ENCODE measurements at regions not wholly inside any gene's neighbourhood (a gene's known extent, or its start where the extent isn't known, plus 50 kb on each side); places are given as distances from the start of the nearest gene placed in this dataset.
"Not testable (repeated sequence)": the region's sequence is repeated elsewhere in the genome, so short reads cannot be mapped to it uniquely, and the experiment has no call there.

DNA sequence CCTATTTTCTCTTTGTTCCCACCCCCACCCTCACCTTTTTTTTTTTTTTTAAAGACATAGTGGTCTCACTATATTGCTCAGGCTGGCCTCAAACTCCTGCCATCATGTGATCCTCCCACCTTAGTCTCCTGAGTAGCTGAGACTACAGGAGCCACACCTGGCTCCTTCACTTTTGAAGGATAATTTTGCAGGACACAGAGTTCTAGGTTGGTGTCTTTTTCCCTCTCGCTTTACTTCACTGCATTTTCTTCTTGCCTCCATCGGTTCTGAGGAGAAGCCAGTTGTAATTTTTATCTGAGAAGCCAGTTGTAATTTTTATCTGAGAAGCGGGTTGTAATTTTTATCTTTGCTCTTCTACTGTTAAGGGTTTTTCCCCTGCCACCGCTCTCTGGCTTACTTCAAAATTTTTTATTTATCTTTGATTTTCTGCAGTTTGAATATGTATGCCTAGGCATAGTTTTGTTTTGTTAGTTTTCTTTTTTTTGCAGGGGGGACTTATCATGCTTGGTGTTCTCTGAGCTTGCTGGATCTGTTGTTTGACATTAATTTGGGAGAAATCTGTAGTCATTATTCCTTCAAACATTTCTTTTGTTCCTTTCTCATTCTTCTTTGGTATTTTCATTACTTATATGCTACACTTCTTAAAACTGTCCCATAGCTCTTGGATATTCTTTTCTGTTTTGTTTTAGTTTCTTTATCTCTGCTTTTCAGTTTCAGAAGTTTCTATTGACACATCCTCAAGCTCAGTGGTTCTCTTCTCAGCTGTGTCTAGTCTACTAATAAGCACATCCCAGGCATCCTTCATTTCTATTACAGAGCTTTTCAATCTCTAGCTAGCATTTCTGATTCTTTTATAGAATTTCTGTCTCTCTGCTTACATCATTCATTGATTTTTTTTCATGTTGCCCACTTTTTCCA lies 148.2 kb upstream of the CHD1 start:
- in situ Hi-C loops (cut with HindIII; ENCODE audit: low sequenced_read_pairs) = no loop called here

DNA sequence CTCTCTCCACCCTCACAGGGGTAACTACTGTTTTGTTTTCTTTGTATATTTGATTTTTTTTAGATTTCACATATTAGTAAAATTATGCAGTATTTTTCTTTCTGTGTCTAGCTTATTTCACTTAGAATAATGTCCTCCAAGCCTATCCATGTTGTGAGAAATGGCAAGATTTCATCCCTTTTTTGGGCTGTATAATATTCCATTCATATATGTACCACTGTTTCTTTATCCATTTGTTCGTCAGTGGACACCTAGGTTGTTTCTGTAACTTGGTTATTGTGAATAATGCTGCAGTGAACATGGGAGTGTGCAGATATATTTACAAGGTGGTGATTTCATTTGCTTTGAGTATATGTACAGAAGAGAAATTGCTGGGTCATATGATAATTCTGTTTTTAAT lies 144.0 kb upstream of the CHD1 start:
- in situ Hi-C loops (cut with HindIII; ENCODE audit: low sequenced_read_pairs) = no loop called here
- DNase-seq (ENCODE audit: low spot score) = no peak

More for the DNA sequence above, 148.2 kb upstream of the CHD1 start:
- no peak for DNase-seq (ENCODE audit: low spot score)

DNA sequence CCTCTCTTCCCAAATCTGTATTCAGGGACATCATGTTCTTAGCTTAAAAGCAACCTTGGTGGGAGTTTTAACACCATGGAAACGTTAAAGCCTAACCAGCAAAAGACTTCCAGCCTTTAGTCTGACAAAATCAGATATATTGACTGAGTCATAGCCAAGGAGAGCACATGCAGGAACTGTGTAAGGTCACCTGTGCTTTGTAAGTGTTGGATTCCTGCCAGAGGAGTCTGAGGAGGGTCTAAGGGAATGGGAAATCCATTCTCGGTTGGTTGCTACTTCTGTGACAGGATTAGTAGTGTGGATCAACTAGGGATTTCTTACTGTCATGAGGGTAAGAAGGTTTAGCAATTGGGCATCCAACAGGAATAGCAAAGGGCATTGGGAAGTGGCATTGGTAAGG lies 142.0 kb upstream of the CHD1 start:
- DNase-seq (ENCODE audit: low spot score) = no peak
- in situ Hi-C loops (cut with HindIII; ENCODE audit: low sequenced_read_pairs) = no loop called here

DNA sequence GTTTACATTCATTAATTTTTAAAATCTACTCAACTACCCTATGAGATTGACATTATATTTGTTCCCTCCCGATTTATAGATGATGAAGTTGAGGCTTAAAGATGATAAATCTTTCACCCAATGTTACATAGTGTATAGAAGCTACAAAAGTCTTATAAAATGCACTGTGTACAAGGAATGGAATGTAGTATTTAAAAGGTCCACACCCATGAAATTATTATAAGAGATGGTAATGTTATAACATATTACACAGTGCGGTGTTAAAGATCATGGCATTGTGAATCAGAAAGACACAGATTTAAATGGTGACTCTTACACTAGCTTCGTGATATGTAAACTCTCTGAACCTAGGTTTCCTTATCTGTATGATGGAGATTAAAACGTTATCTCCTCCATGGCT lies 141.6 kb upstream of the CHD1 start:
- DNase-seq (ENCODE audit: low spot score) = no peak
- in situ Hi-C loops (cut with HindIII; ENCODE audit: low sequenced_read_pairs) = no loop called here

DNA sequence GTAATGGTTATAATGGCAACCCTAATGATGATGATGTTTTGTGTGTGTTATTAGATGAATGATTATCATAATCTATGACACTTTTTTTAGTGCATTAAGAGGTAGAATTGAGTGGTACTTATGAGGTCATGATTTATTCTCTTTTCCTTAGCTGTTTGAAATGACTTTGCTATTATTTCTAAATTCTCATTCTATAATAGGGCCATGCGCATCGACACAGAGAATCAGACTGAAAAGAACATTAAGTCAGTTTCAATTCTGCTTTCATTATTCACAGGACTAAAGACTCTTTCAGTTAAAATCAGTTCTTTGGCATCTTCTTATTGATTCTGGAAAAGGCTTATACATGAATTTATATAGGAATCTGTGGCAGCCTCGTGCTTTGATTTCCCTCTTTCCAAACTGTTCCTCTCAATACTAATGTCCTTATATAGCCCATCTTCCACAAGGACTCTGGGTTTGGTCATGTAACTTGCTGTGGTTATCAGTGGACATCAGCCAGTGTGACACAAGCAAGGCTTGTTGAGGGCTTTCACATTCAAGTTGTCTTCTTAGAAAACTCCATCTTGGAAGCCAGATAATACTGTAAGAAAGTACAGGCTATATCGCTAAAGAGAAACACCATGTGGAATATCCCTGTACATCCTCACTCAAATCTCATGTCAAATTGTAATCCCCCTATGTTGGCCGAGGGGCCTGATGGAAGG lies 140.3 kb upstream of the CHD1 start:
- DNase-seq (ENCODE audit: low spot score) = no peak
- in situ Hi-C loops (cut with HindIII; ENCODE audit: low sequenced_read_pairs) = no loop called here

DNA sequence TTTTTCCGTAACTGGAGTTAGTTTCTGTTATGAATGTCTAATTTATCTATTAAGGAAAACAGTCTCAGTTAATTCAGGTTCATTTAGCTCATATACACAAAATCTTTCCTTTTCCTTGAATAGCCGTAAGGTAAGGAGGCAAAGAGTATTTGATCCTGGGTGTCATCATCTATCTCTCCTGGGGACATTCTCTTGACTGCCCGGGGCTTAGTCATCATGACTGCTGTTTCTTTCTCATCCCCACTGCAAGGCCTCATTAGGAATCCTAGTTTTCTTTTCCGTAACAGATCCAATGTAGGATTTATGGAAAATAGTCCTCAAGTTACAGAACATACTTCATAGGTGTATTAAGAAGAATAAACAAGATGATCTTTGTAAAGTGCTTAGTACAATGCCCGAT lies 134.9 kb upstream of the CHD1 start:
- DNase-seq (ENCODE audit: low spot score) = no peak
- in situ Hi-C loops (cut with HindIII; ENCODE audit: low sequenced_read_pairs) = no loop called here

DNA sequence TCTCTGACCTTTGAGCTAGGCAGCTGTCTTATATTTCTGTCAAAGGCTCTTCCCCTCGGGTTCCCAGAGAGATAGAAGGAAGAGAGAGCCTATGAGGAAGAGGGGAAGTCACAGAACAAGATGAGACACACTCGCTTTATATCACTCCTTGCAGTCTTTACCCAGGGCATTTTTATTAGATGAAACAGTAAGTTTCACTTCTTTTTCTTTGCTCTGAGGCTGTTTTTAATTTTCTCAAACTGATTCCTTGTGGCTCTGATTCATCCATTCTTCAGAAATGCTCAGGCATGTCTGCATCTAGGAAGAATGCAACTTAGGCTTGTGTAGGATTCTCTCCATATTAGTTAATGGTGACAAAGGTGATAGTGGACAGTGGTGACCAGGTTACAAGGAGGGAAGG lies 132.9 kb upstream of the CHD1 start:
- DNase-seq (ENCODE audit: low spot score) = no peak

DNA sequence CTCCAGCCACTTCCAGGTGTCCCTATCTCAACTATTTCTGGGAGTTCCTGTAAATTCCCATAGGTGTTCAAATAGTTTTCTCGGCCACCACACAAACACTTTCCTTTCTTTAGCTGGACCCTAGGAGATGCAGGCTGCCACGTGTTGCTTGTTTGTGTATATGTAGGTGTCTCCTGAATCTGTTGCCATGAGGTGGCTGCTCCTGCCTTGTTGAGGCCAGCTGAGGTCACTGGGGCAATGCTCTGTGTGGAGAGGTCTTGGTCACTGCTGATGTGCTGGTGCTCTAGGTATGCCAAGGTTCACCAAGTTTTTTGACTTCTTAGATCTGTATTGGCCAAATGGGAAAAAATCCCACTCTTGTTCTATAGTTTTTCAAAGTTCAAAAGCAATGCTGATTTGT lies 132.5 kb upstream of the CHD1 start:
- in situ Hi-C loops (cut with HindIII; ENCODE audit: low sequenced_read_pairs) = no loop called here
- DNase-seq (ENCODE audit: low spot score) = no peak

More for the DNA sequence above, 132.9 kb upstream of the CHD1 start:
- in situ Hi-C loops (cut with HindIII; ENCODE audit: low sequenced_read_pairs) = no loop called here

DNA sequence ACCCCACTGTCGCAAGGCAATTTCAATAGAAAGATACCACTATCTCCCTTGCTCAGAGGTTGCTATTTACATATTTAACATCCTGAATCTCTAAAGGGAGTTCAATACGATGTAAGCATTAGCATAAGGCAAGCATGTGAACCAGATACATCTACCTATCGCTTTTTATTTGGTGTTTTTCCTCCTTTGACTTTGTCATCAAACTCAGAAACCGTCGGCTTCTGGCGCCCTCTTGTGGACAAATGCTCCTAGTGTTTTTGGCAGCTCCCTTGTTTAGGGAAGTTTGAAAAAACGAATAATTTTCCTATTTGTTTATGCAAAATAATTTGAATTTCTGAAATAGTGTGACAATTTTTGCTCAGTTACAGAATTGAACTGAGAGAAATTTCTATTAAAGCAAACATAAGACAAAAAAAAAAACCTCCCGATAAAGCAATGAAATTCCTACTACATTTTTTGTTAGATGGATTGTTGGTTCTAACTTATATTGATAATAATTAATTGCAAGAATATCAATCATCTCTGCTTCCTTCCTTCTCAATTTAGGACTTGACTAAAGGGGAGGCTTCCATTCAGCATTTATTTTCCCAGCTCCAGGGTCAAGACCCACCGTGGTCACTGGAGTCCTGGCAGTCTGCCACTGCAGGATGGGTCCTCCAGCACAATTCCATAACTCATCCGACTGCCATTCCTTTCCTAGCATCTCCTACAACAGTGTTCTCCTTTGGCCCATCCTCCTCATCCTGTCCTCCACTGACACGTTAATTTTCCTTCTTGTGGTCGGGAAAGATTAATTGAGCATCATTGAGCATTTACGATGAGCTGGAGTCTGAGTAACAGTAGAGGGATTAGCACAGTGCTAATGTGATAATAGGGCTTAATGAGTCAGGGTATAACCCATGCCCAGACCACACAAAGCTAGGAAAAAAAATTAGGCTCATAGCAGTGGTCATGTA lies 131.8 kb upstream of the CHD1 start:
- in situ Hi-C loops (cut with HindIII; ENCODE audit: low sequenced_read_pairs) = no loop called here
- peak; percentile 74 for DNase-seq (ENCODE audit: low spot score)

DNA sequence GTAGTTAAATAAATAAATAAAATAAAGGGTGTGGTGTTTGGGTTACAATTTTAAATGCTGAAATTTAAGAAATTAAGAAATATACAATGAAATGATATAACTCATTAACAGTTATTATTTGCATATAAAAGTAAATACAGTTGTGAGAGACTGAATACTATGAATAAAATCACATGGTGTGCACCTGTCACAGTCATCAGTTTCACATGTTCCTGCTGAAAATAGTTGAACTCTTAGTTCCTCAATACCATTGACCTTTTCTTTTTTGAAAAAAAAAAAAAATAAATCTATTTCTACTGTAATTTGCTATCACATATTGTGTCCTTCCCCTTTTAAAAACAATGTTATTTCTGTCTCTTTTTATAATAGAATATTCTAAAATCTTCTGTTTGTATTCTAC lies 130.9 kb upstream of the CHD1 start:
- in situ Hi-C loops (cut with HindIII; ENCODE audit: low sequenced_read_pairs) = no loop called here
- DNase-seq (ENCODE audit: low spot score) = no peak

DNA sequence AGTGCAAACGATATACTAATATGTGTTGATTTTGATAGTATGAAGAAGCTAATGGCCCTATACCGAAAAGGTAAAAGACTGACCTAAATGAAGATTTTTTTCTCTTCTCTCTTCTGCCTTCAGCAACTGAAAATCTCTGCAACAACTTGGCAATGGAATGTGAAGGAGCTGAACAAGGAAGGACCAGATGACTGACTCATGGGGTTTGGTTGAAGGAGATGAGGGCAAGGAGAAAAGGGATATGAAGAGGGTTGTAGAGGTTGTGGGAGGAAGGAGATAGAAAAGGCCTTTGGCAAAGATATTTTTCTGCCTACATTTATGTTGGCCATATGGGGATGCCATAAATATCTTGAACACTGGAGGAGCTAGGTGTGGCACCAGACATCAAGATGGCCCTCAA lies 129.7 kb upstream of the CHD1 start:
- in situ Hi-C loops (cut with HindIII; ENCODE audit: low sequenced_read_pairs) = no loop called here
- DNase-seq (ENCODE audit: low spot score) = no peak

DNA sequence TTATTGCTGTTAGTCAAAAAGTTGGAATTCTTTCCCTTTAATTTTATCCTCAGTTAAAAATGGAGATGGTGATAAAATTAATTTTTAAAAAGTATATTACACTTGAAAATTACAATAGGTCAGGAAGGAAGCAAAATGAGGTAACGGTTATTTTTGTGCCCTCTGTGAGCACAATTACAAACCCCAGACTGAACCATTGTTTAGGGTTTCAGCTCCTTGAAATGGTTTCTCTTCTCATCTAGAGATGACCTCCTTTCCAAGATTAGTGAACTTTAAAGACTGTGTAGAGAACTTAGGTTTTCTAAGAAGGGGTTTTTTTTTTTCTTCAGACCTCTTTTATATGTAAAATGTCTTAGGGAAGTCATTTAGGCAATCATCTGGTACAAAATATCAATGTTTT lies 126.2 kb upstream of the CHD1 start:
- in situ Hi-C loops (cut with HindIII; ENCODE audit: low sequenced_read_pairs) = no loop called here
- no peak for DNase-seq (ENCODE audit: low spot score)

DNA sequence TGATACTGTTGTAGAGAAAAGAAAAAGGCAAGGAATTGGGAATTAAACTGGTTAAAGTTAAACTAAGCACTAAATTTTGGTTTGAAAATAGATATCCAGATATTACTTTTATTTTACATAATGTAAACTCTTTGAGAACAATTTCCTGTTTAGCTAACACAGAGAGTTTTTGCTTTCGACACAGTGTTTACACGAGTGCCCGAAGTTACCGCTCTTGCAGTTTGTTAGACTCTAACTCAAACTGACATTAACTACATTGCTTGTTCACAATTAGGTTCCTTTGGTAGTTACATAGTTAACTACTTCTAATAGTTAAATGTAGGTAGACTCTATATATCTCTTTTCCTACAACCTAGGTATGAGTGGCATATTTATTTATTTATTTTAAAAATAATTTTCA lies 117.1 kb upstream of the CHD1 start:
- DNase-seq (ENCODE audit: low spot score) = no peak
- in situ Hi-C loops (cut with HindIII; ENCODE audit: low sequenced_read_pairs) = no loop called here

DNA sequence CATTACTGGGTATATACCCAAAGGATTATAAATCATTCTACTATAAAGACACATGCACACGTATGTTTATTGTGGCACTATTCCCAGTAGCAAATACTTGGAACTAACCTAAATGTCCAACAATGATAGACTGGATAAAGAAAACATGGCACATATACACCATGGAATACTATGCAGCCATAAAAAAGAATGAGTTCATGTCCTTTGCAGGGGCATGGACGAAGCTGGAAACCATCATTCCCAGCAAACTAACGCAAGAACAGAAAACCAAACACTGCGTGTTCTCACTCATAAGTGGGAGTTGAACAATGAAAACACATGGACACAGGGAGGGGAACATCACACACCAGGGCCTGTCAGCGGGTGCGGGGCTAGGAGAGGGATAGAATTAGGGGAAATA lies 114.5 kb upstream of the CHD1 start:
- in situ Hi-C loops (cut with HindIII; ENCODE audit: low sequenced_read_pairs); DNase-seq (ENCODE audit: low spot score): not testable (repeated sequence)

DNA sequence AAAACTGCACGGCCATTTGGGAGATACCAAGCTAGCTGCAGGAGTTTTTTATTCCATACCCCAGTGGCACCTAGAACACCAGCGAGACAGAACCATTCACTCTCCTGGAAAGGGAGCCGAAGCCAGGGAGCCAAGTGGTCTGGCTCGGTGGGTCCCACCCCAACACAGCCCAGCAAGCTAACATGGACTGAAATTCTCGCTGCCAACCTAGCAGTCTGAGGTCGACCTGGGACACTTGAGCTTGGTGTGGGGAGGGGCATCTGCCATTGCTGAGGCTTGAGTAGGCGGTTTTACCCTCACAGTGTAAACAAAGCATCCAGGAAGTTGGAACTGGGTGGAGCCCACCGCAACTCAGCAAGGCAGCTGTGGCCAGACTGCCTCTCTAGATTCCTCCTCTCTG lies 108.9 kb upstream of the CHD1 start:
- in situ Hi-C loops (cut with HindIII; ENCODE audit: low sequenced_read_pairs) = no loop called here
- DNase-seq (ENCODE audit: low spot score) = no peak

DNA sequence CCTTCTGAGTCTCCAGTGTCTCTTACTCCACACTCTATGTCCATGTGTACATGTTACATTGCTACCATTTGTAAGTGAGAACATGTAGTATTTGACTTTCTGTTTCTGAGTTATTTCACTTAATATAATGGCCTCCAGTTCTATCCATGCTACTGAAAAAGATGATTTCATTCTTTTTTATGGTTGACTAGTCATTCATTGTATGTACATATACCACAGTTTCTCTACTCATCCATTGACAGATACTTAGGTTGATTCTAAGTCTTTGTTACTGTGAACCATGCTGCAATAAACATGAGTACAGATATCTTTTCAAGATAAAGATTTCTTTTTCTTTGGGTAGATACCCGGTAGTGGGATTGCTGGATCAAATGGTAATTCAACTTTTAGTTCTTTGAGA lies 107.1 kb upstream of the CHD1 start:
- in situ Hi-C loops (cut with HindIII; ENCODE audit: low sequenced_read_pairs) = no loop called here
- no peak for DNase-seq (ENCODE audit: low spot score)

DNA sequence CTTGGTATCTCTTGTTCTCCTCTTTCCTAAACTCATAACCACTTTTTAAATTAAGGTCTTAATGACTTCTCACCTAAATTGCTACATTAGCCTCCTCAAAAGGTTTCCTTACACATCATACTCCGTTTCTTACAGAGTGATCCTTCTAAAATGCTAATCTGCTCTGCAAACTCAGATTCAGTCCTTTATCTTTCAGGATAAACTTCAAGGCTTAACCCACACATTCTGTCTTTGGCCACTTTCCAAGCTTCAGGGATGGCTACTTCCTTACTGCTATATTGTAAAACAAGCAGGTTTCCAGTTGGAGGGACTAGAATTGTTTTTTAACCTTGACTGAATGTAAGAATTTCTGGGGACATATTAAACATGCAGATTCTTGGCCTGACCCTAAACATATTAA lies 105.5 kb upstream of the CHD1 start:
- in situ Hi-C loops (cut with HindIII; ENCODE audit: low sequenced_read_pairs) = no loop called here
- DNase-seq (ENCODE audit: low spot score) = no peak

DNA sequence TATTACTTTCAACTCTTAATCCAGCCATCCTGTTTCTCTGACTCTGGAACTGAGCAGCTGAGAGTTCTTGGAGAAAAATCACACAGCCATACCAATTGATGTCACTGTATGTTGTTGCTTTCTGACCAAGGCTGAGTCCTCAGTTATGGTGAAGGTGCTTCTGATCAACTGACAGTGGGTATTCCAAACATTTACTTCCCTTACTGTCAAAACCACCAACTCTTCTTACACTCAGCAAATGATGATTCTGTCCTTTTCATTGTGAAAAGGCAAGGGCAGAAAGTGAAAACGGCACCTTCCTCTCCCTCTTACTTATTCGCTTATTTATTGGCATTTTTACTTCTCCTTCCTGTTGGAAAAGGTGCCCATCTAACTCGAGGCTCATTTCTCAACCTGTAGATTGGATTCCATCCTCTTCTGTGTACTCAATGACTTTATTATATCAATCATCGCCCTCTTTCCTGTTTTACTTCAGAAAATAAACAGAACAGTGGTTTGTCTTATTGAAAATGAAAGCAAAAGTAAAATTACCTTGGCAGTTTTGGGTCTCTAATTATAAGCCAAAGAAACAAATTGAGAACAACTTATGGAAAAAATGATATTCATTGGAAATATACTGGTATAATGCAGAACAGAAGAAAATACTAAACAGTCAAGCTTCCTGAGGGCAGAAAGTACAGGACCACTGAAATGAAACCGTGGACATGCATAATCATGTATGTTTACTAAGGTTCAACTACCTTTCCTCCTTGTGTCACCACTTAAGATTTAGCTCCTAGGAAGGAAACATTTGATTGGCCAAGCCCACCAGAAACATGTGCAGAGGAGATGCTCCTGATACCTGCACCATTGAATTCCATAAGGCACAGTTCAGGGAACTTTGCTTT lies 104.5 kb upstream of the CHD1 start:
- DNase-seq (ENCODE audit: low spot score) = no peak
- in situ Hi-C loops (cut with HindIII; ENCODE audit: low sequenced_read_pairs) = no loop called here

Measured in G401 (cell line).